ENCODE measurements at regions not wholly inside any gene's neighbourhood (a gene's known extent, or its start where the extent isn't known, plus 50 kb on each side); places are given as distances from the start of the nearest gene placed in this dataset.

DNA sequence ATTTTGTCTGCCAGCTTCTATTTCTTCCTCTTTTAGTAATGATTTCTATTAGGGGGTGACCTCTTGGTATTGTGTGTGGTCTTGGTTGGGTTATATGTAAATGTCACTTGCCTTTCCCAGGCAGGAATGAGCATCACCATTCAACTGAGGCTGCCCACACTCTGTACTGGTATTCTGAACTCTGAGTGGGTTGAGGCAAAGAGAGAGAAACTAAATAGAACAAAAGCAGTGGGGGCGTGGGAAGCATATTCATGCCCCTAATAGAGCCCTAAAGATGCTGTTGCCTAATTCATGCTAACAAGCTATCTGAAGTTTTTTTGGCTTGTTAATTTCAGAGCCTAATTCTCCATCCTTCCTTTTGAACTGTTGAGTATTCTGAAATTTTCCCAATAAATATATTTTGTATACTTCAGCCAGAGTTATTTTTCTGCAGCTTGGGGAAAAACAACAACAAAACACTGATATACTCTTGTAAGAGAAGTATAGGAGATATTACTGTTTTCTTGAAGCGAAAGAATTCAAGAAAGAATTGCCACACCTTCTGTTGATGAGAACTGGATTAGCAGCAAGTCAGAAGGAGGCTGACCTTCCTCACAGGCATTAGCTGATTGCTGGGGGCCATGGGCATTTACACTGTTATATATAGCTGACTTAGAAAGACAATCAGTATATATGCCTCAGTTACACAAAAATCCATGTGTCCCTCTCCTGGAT, 315.8 kb upstream of the KLF12 start:
- no peak for DNase-seq (ENCODE audit: low read depth in 2 of 2)

GRCh38 chr13:74444864-74445479, 310.8 kb upstream of the KLF12 start:
- TF ChIP-seq EZH2 (IDR thresholded peaks at IDR 0.05; ENCODE audit: low read length, missing control alignments) (no peak), CTCF (conservative IDR thresholded peaks at IDR 0.05 in 1 of 2, IDR thresholded peaks at IDR 0.05 in 1 of 2; ENCODE audit: low read depth in 1 of 2, low read length in 2 of 2) (no peak)
- Histone ChIP-seq H2AFZ (ENCODE audit: low read length) (no peak overlapping the region), H3K4me2 (ENCODE audit: extremely low read depth, insufficient read depth, low read length) (no peak overlapping the region), H3K79me2 (ENCODE audit: control insufficient read depth, insufficient read depth, low read length) (no peaks in the 10 kb centered on the region), H3K27me3 (ENCODE audit: control insufficient read depth, insufficient read depth, low read length) (no peaks in the 10 kb centered on the region), H4K20me1 (ENCODE audit: control insufficient read depth, extremely low read depth, insufficient read depth, low read length) (no peaks in the 10 kb centered on the region), H3K9me3 (ENCODE audit: control insufficient read depth, insufficient read depth, low read depth, low read length) (no peaks in the 10 kb centered on the region), H3K36me3 (ENCODE audit: control insufficient read depth, insufficient read depth, low read length) (no peaks in the 10 kb centered on the region), H3K27ac (ENCODE audit: insufficient read depth, low read length) (no peak overlapping the region), H3K4me3 (replicated peaks in 1 of 4; ENCODE audit: control extremely low read depth in 1 of 4, insufficient read depth in 1 of 4, low read depth in 3 of 4, low read length in 4 of 4) (no peak overlapping the region), H3K9ac (ENCODE audit: insufficient read depth, low read length) (no peak overlapping the region), H3K4me1 (ENCODE audit: control insufficient read depth, extremely low read depth, insufficient read depth, low read length) (no peaks in the 10 kb centered on the region)
- DNase-seq (ENCODE audit: low read depth in 2 of 2), result peak; percentile 24 to 35

More for the DNA sequence above, 315.8 kb upstream of the KLF12 start:
- TF ChIP-seq CTCF (conservative IDR thresholded peaks at IDR 0.05 in 1 of 2, IDR thresholded peaks at IDR 0.05 in 1 of 2; ENCODE audit: low read depth in 1 of 2, low read length in 2 of 2) (no peak), EZH2 (IDR thresholded peaks at IDR 0.05; ENCODE audit: low read length, missing control alignments) (no peak)
- peaks cover 5% of the 10 kb centered on the region for H3K4me1 ChIP-seq (ENCODE audit: control insufficient read depth, extremely low read depth, insufficient read depth, low read length)
- H3K27me3 ChIP-seq (ENCODE audit: control insufficient read depth, insufficient read depth, low read length), result no peaks in the 10 kb centered on the region
- H3K79me2 ChIP-seq (ENCODE audit: control insufficient read depth, insufficient read depth, low read length), result no peaks in the 10 kb centered on the region
- H3K4me2 ChIP-seq (ENCODE audit: extremely low read depth, insufficient read depth, low read length), result no peak overlapping the region
- no peak overlapping the region for H3K4me3 ChIP-seq (replicated peaks in 1 of 4; ENCODE audit: control extremely low read depth in 1 of 4, insufficient read depth in 1 of 4, low read depth in 3 of 4, low read length in 4 of 4)
- no peak overlapping the region for H3K9ac ChIP-seq (ENCODE audit: insufficient read depth, low read length)
- no peaks in the 10 kb centered on the region for H3K36me3 ChIP-seq (ENCODE audit: control insufficient read depth, insufficient read depth, low read length)
- no peak overlapping the region for H2AFZ ChIP-seq (ENCODE audit: low read length)
- no peaks in the 10 kb centered on the region for H3K9me3 ChIP-seq (ENCODE audit: control insufficient read depth, insufficient read depth, low read depth, low read length)
- no peaks in the 10 kb centered on the region for H4K20me1 ChIP-seq (ENCODE audit: control insufficient read depth, extremely low read depth, insufficient read depth, low read length)
- H3K27ac ChIP-seq (ENCODE audit: insufficient read depth, low read length), result no peak overlapping the region

- no peaks in the 10 kb centered on the region for H3K4me1 ChIP-seq (ENCODE audit: control insufficient read depth, extremely low read depth, insufficient read depth, low read length)
- H3K4me2 ChIP-seq (ENCODE audit: extremely low read depth, insufficient read depth, low read length), result no peak overlapping the region
- H3K9me3 ChIP-seq (ENCODE audit: control insufficient read depth, insufficient read depth, low read depth, low read length), result no peaks in the 10 kb centered on the region
- no peaks in the 10 kb centered on the region for H3K79me2 ChIP-seq (ENCODE audit: control insufficient read depth, insufficient read depth, low read length)
- no peak overlapping the region for H3K9ac ChIP-seq (ENCODE audit: insufficient read depth, low read length)
- no peak overlapping the region for H3K27ac ChIP-seq (ENCODE audit: insufficient read depth, low read length)
- no peaks in the 10 kb centered on the region for H4K20me1 ChIP-seq (ENCODE audit: control insufficient read depth, extremely low read depth, insufficient read depth, low read length)
- no peaks in the 10 kb centered on the region for H3K27me3 ChIP-seq (ENCODE audit: control insufficient read depth, insufficient read depth, low read length)
- TF ChIP-seq CTCF (conservative IDR thresholded peaks at IDR 0.05 in 1 of 2, IDR thresholded peaks at IDR 0.05 in 1 of 2; ENCODE audit: low read depth in 1 of 2, low read length in 2 of 2) (no peak), EZH2 (IDR thresholded peaks at IDR 0.05; ENCODE audit: low read length, missing control alignments) (no peak)
- DNase-seq (ENCODE audit: low read depth in 2 of 2), result peak in 1 of 2 donors; percentile 61
- H2AFZ ChIP-seq (ENCODE audit: low read length), result no peak overlapping the region
- H3K4me3 ChIP-seq (replicated peaks in 1 of 4; ENCODE audit: control extremely low read depth in 1 of 4, insufficient read depth in 1 of 4, low read depth in 3 of 4, low read length in 4 of 4), result no peak overlapping the region
- H3K36me3 ChIP-seq (ENCODE audit: control insufficient read depth, insufficient read depth, low read length), result no peaks in the 10 kb centered on the region
Observed at GRCh38 chr13:74444161-74444571, 310.0 kb upstream of the KLF12 start.

Measured in fibroblast of lung (primary cell).